ENCODE measurements at regions not wholly inside any gene's neighbourhood (a gene's known extent, or its start where the extent isn't known, plus 50 kb on each side); places are given as distances from the start of the nearest gene placed in this dataset.

- no peaks in the 10 kb centered on the region for H3K79me2 ChIP-seq (ENCODE audit: low read length)
- TF ChIP-seq EZH2phosphoT487 (IDR thresholded peaks at IDR 0.05; ENCODE audit: low read length) (no peak), CTCF (IDR thresholded peaks at IDR 0.05; ENCODE audit: low read length) (no peak), EZH2 (optimal IDR thresholded peaks at IDR 0.05; ENCODE audit: low read depth, low read length) (no peak)
- H3K9me2 ChIP-seq (replicated peaks; ENCODE audit: insufficient read depth, low read length): no peaks in the 10 kb centered on the region
- H3F3A ChIP-seq (ENCODE audit: insufficient read depth, low read length): no peaks in the 10 kb centered on the region
- no peak overlapping the region for H3K4me3 ChIP-seq (ENCODE audit: low read length)
- DNase-seq: no peak
- no peaks in the 10 kb centered on the region for H3K9me3 ChIP-seq (replicated peaks; ENCODE audit: insufficient read depth, low read length)
- H2AFZ ChIP-seq (ENCODE audit: low read length): no peak overlapping the region
- no peaks in the 10 kb centered on the region for H3K36me3 ChIP-seq (replicated peaks; ENCODE audit: insufficient read depth, low read length)
- H3K27me3 ChIP-seq (replicated peaks; ENCODE audit: insufficient read depth, low read length): no peaks in the 10 kb centered on the region
- no peaks in the 10 kb centered on the region for H4K20me1 ChIP-seq (ENCODE audit: insufficient read depth, low read length)
- no peak overlapping the region for H3K4me2 ChIP-seq (ENCODE audit: low read depth, low read length)
- H3K9ac ChIP-seq (ENCODE audit: low read length): no peak overlapping the region
- no peak overlapping the region for H3K27ac ChIP-seq (ENCODE audit: low read length)
- no peaks in the 10 kb centered on the region for H3K4me1 ChIP-seq (ENCODE audit: low read length)
Observed at GRCh38 chr2:151043484-151043883, 218.2 kb downstream of the RBM43 start.

GRCh38 chr2:151042964-151043363, 218.7 kb downstream of the RBM43 start:
- no peaks in the 10 kb centered on the region for H3F3A ChIP-seq (ENCODE audit: insufficient read depth, low read length)
- TF ChIP-seq CTCF (IDR thresholded peaks at IDR 0.05; ENCODE audit: low read length): no peak
- TF ChIP-seq EZH2 (optimal IDR thresholded peaks at IDR 0.05; ENCODE audit: low read depth, low read length): no peak
- TF ChIP-seq EZH2phosphoT487 (IDR thresholded peaks at IDR 0.05; ENCODE audit: low read length): no peak
- no peak overlapping the region for H3K27ac ChIP-seq (ENCODE audit: low read length)
- H3K9me3 ChIP-seq (replicated peaks; ENCODE audit: insufficient read depth, low read length): no peaks in the 10 kb centered on the region
- no peak overlapping the region for H3K4me3 ChIP-seq (ENCODE audit: low read length)
- no peaks in the 10 kb centered on the region for H3K79me2 ChIP-seq (ENCODE audit: low read length)
- no peaks in the 10 kb centered on the region for H3K9me2 ChIP-seq (replicated peaks; ENCODE audit: insufficient read depth, low read length)
- no peaks in the 10 kb centered on the region for H4K20me1 ChIP-seq (ENCODE audit: insufficient read depth, low read length)
- DNase-seq: no peak
- H3K36me3 ChIP-seq (replicated peaks; ENCODE audit: insufficient read depth, low read length): no peaks in the 10 kb centered on the region
- H3K4me2 ChIP-seq (ENCODE audit: low read depth, low read length): no peak overlapping the region
- no peaks in the 10 kb centered on the region for H3K4me1 ChIP-seq (ENCODE audit: low read length)
- H2AFZ ChIP-seq (ENCODE audit: low read length): no peak overlapping the region
- H3K9ac ChIP-seq (ENCODE audit: low read length): no peak overlapping the region
- H3K27me3 ChIP-seq (replicated peaks; ENCODE audit: insufficient read depth, low read length): no peaks in the 10 kb centered on the region

- Histone ChIP-seq H3K9ac (ENCODE audit: low read length) (no peak overlapping the region), H3K9me2 (replicated peaks; ENCODE audit: insufficient read depth, low read length) (no peaks in the 10 kb centered on the region), H3K4me1 (ENCODE audit: low read length) (no peaks in the 10 kb centered on the region), H3K79me2 (ENCODE audit: low read length) (no peaks in the 10 kb centered on the region), H3K4me2 (ENCODE audit: low read depth, low read length) (no peak overlapping the region), H3K27me3 (replicated peaks; ENCODE audit: insufficient read depth, low read length) (no peaks in the 10 kb centered on the region), H2AFZ (ENCODE audit: low read length) (no peak overlapping the region), H3K36me3 (replicated peaks; ENCODE audit: insufficient read depth, low read length) (no peaks in the 10 kb centered on the region), H3K9me3 (replicated peaks; ENCODE audit: insufficient read depth, low read length) (no peaks in the 10 kb centered on the region), H3K27ac (ENCODE audit: low read length) (no peak overlapping the region), H3K4me3 (ENCODE audit: low read length) (no peak overlapping the region), H3F3A (ENCODE audit: insufficient read depth, low read length) (no peaks in the 10 kb centered on the region), H4K20me1 (ENCODE audit: insufficient read depth, low read length) (no peaks in the 10 kb centered on the region)
- no peak for TF ChIP-seq EZH2phosphoT487 (IDR thresholded peaks at IDR 0.05; ENCODE audit: low read length)
- no peak for TF ChIP-seq EZH2 (optimal IDR thresholded peaks at IDR 0.05; ENCODE audit: low read depth, low read length)
- no peak for TF ChIP-seq CTCF (IDR thresholded peaks at IDR 0.05; ENCODE audit: low read length)
- DNase-seq: no peak
Observed at GRCh38 chr2:151040039-151040438, 221.6 kb downstream of the RBM43 start.
